A673 (cell line): ENCODE measurements at regions not wholly inside any gene's neighbourhood (a gene's known extent, or its start where the extent isn't known, plus 50 kb on each side); places are given as distances from the start of the nearest gene placed in this dataset.
"Not testable (repeated sequence)": the region's sequence is repeated elsewhere in the genome, so short reads cannot be mapped to it uniquely, and the experiment has no call there.

Source experiments
- BruUV-seq: library from RNA; stranded (reverse); fragments of 400-500 nt; replicated peaks from 2 replicates; lab custom pipeline; 2021; lab: Mats Ljungman, UMichigan
- CTCF ChIA-PET: fragments of 300-600 bp; sonication (Branson Sonifier 250); formaldehyde crosslinking; loops from one replicate; lab custom pipeline; 2022; ENCODE audit warnings: antibody characterized with exemption; lab: Charles Lee
- POLR2A ChIA-PET: fragments of 300-600 bp; sonication (Branson Sonifier 250); formaldehyde crosslinking; loops from one replicate; lab custom pipeline; 2022; ENCODE audit warnings: antibody characterized with exemption; ENCODE audit not compliant: low non-redundant PET; lab: Charles Lee
- DNase-seq: peaks from one replicate; pipeline ENCODE4 v3.0.0-alpha.2; 2015; ENCODE audit warnings: low spot score
- H3K27ac ChIP-seq: fragments of 200-600 bp; sonication (generic); 2 replicates; pipeline ENCODE4 v1.5.1; 2016; ENCODE audit warnings: mixed run types, low read depth, mild to moderate bottlenecking, mixed read lengths, antibody characterized with exemption, low read length; ENCODE audit not compliant: poor library complexity, severe bottlenecking
- H3K27me3 ChIP-seq: fragments of 200-600 bp; sonication (generic); replicated peaks from 2 replicates; pipeline ENCODE4 v1.6.1; 2017; ENCODE audit warnings: mixed run types, low read depth, mild to moderate bottlenecking, mixed read lengths, antibody characterized with exemption, low read length; ENCODE audit not compliant: insufficient read depth, poor library complexity
- H3K36me3 ChIP-seq: fragments of 200-600 bp; sonication (generic); 2 replicates; pipeline ENCODE4 v1.6.1; 2016; ENCODE audit warnings: mixed run types, mild to moderate bottlenecking, mixed read lengths, antibody characterized with exemption, low read length; ENCODE audit not compliant: insufficient read depth, poor library complexity, severe bottlenecking
- H3K4me1 ChIP-seq: fragments of 200-600 bp; sonication (generic); 2 replicates; pipeline ENCODE4 v1.6.1; 2017; ENCODE audit warnings: mixed run types, mild to moderate bottlenecking, mixed read lengths, antibody characterized with exemption, low read length; ENCODE audit not compliant: insufficient read depth, poor library complexity, severe bottlenecking
- H3K4me3 ChIP-seq: fragments of 200-600 bp; sonication (generic); 2 replicates; pipeline ENCODE4 v1.5.1; 2016; ENCODE audit warnings: low read depth, mixed run types, mild to moderate bottlenecking, mixed read lengths, low read length; ENCODE audit not compliant: poor library complexity, severe bottlenecking
- H3K9me3 ChIP-seq: fragments of 200-600 bp; sonication (generic); 2 replicates; pipeline ENCODE4 v1.6.1; 2016; ENCODE audit warnings: mixed run types, low read depth, mild to moderate bottlenecking, mixed read lengths, antibody characterized with exemption, low read length; ENCODE audit not compliant: poor library complexity, severe bottlenecking
- CTCF ChIP-seq: fragments of 300-800, 200-600 bp; sonication (generic); conservative IDR thresholded peaks from 2 replicates; pipeline ENCODE4 v1.5.1; 2017; ENCODE audit warnings: low read depth, mild to moderate bottlenecking, antibody characterized with exemption, low read length, moderate library complexity, mixed read lengths
- EZH2 ChIP-seq: fragments of 200-600 bp; sonication (generic); IDR thresholded peaks from 2 replicates; pipeline ENCODE4 v1.6.1; 2017; ENCODE audit warnings: borderline replicate concordance, low read depth, mild to moderate bottlenecking, mixed read lengths, antibody characterized with exemption, low read length; ENCODE audit not compliant: poor library complexity, severe bottlenecking
- intact Hi-C: fragments of 100-400 bp; cut with micrococcal nuclease; formaldehyde crosslinking; loops from one replicate; pipeline ENCODE4 v1.10.0; 2022; ENCODE audit not compliant: unreplicated experiment

GRCh38 chr15:91358405-91358804, 258.3 kb downstream of the SV2B start:
- H3K27me3 ChIP-seq: no peaks in the 10 kb centered on the region
- ChIA-PET CTCF (no interaction called here), POLR2A (no interaction called here)
- H3K4me3 ChIP-seq: no peak overlapping the region
- intact Hi-C loops: no loop called here
- H3K27ac ChIP-seq: no peak overlapping the region
- no peaks in the 10 kb centered on the region for H3K4me1 ChIP-seq
- H3K36me3 ChIP-seq: no peaks in the 10 kb centered on the region
- no peak for DNase-seq
- BruUV-seq: no TSS peak
- TF ChIP-seq EZH2 (no peak), CTCF (no peak)
- no peaks in the 10 kb centered on the region for H3K9me3 ChIP-seq

- H3K36me3 ChIP-seq, POLR2A ChIA-PET, H3K27ac ChIP-seq, DNase-seq, BruUV-seq, intact Hi-C loops, H3K27me3 ChIP-seq, H3K4me3 ChIP-seq, H3K9me3 ChIP-seq, CTCF ChIA-PET, H3K4me1 ChIP-seq: not testable (repeated sequence)
These were observed 261.6 kb downstream of the SV2B start for GRCh38 chr15:91361696-91362095.

GRCh38 chr15:91366111-91366510, 266.1 kb downstream of the SV2B start:
- no peaks in the 10 kb centered on the region for H3K36me3 ChIP-seq
- H3K27ac ChIP-seq: no peak overlapping the region
- H3K27me3 ChIP-seq: no peaks in the 10 kb centered on the region
- no peak overlapping the region for H3K4me3 ChIP-seq
- H3K9me3 ChIP-seq: no peaks in the 10 kb centered on the region
- BruUV-seq: no TSS peak
- POLR2A ChIA-PET: no interaction called here
- CTCF ChIA-PET: no interaction called here
- no peak for DNase-seq
- intact Hi-C loops: no loop called here
- H3K4me1 ChIP-seq: no peaks in the 10 kb centered on the region
- TF ChIP-seq EZH2: no peak
- TF ChIP-seq CTCF: no peak

- intact Hi-C loops: no loop called here
- no peak overlapping the region for H3K27ac ChIP-seq
- no peaks in the 10 kb centered on the region for H3K4me1 ChIP-seq
- no peak overlapping the region for H3K4me3 ChIP-seq
- H3K9me3 ChIP-seq: no peaks in the 10 kb centered on the region
- DNase-seq: no peak
- CTCF ChIA-PET: no interaction called here
- TF ChIP-seq EZH2 (no peak), CTCF (no peak)
- H3K36me3 ChIP-seq: no peaks in the 10 kb centered on the region
- no TSS peak for BruUV-seq
- no peaks in the 10 kb centered on the region for H3K27me3 ChIP-seq
- POLR2A ChIA-PET: no interaction called here
These were observed 268.6 kb downstream of the SV2B start for GRCh38 chr15:91368611-91369010.
